GM23338 (cell line): ENCODE measurements at regions not wholly inside any gene's neighbourhood (a gene's known extent, or its start where the extent isn't known, plus 50 kb on each side); places are given as distances from the start of the nearest gene placed in this dataset.

ENCODE experiments used
- EZH2 ChIP-seq: fragments of 200-600 bp; sonication (generic); IDR thresholded peaks from one replicate; pipeline ENCODE4 v1.8.0; 2017; ENCODE audit warnings: antibody characterized with exemption, mild to moderate bottlenecking, low read depth; ENCODE audit not compliant: unreplicated experiment
- JUNB ChIP-seq: IDR thresholded peaks from one replicate; pipeline ENCODE4 v1.6.1; 2016; ENCODE audit warnings: antibody characterized with exemption; ENCODE audit not compliant: unreplicated experiment
- TF ChIP-seq, protein P1 (sequence below), 2 experiments: fragments of 200-600 bp in 1 of 2; sonication (generic) in 1 of 2; conservative IDR thresholded peaks; 2 replicates each; pipeline versions ENCODE4 v1.5.1 to v1.6.1; 2016 to 2017; ENCODE audit warnings: antibody characterized with exemption in 2 of 2, low read depth in 2 of 2, mild to moderate bottlenecking in 2 of 2, moderate library complexity in 1 of 2

DNA sequence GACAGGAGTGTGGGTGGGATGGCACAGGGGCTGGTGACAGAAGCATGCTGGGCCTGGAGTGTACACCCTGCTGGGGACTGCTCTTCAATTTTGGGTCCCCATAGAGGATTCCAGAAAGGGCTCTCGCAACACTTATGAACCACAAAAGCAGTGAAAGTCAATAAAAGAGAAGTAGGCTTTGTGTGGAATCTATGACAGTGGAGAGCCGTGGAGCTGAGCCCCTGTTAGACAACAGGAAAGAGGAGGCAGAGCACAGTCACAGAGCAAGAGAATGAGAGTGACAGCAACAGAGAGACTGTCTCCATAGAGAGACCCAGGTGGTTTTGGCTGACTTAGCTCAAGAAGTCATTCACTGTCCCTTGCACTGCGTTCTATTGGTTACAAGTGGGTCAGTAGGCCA lies 135.1 kb upstream of the ATP6AP2 start:
- TF ChIP-seq EZH2 (no peak), JUNB (no peak)
- TF ChIP-seq, protein P1, sequence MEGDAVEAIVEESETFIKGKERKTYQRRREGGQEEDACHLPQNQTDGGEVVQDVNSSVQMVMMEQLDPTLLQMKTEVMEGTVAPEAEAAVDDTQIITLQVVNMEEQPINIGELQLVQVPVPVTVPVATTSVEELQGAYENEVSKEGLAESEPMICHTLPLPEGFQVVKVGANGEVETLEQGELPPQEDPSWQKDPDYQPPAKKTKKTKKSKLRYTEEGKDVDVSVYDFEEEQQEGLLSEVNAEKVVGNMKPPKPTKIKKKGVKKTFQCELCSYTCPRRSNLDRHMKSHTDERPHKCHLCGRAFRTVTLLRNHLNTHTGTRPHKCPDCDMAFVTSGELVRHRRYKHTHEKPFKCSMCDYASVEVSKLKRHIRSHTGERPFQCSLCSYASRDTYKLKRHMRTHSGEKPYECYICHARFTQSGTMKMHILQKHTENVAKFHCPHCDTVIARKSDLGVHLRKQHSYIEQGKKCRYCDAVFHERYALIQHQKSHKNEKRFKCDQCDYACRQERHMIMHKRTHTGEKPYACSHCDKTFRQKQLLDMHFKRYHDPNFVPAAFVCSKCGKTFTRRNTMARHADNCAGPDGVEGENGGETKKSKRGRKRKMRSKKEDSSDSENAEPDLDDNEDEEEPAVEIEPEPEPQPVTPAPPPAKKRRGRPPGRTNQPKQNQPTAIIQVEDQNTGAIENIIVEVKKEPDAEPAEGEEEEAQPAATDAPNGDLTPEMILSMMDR (conservative IDR thresholded peaks at IDR 0.05; ENCODE audit: low read depth in 2 of 2): no peak
